ENCODE measurements at regions not wholly inside any gene's neighbourhood (a gene's known extent, or its start where the extent isn't known, plus 50 kb on each side); places are given as distances from the start of the nearest gene placed in this dataset.
A peak's percentile ranks its signal among the peaks of the same experiment; 100 is the strongest.

DNA sequence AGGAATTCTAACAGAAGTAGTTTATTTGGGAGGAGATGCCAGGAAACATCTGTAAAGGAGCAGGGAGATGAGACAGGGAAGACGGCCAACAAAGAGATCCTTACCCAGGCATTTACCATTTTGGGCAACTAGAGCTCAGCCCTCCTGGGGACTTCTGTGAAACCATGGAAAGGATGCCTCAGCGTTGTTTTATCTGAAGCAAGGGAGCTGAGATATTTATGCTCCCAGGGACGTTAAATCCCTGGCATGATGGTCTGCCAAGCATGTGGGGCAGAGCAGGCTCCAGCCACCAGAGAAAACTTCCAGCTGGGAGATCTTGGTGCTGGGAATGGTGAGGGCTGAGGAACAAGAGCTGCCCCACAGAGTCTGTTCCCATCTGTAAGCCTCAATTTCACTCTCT is 114.8 kb upstream of the FOXF1 start:
- no peak for DNase-seq

- peak; percentile 77 for DNase-seq
These were observed 113.9 kb upstream of the FOXF1 start for GRCh38 chr16:86396422-86396821.

GRCh38 chr16:86396901-86397311 is 113.4 kb upstream of the FOXF1 start:
- peak; percentile 57 for DNase-seq

DNA sequence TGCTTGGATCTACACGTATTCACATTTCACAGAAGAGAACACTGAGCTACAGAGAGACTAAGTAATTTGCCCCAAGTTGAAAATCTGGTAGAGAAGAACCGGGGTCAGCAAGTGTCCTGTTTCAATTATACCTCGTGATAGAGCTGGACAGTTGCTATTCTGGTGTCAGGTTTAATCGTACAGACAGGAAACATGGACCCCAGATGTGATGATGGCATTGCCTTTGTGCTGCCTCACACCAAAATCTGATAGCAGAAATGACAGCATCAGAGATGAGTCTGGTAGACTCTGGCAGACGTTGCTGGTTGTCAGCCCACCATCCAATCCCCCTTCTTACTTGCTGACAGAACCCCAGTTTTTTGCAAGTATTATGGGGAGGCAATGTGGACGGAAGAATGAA is 112.1 kb upstream of the FOXF1 start:
- no peak for DNase-seq

DNA sequence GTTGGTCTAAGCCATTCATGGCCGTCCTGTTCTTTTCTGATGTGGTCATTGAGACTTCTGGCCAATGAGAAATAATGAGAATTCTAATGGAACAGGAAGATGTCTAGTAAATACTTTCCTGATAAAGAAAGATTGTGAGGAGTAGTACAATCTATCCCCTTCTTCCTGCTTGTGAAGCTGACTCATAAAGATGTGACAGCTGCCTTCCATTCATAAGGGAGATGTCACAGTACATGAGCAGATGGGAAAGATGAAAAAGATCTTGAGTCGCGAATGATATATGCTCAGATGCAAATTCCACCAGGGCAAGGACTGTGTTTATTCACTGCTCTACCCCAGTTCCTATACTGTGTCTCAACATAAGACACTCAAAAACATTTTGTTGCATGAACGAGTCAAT is 111.7 kb upstream of the FOXF1 start:
- DNase-seq: no peak

DNA sequence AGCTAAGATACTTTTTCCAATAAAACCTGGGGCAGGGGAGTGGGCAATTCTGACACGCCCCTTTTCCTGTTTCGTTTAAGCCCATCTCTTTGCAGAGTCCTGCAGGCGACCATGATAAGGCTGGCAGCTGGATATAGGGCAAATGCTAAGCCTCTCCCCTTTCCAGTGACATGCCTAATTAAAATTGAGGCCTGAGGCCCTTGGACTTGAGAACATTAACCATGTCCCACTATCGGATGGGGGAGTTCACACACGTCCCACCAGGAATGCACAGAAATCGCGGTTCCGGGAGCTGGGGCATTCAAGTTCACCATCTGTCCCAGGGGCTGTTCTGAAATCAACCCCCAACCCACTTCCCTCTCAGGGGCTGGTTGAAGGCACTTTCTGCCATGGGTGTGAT is 109.2 kb upstream of the FOXF1 start:
- no peak for DNase-seq

- no peak for DNase-seq
These were observed 107.2 kb upstream of the FOXF1 start for GRCh38 chr16:86403085-86403484.

DNA sequence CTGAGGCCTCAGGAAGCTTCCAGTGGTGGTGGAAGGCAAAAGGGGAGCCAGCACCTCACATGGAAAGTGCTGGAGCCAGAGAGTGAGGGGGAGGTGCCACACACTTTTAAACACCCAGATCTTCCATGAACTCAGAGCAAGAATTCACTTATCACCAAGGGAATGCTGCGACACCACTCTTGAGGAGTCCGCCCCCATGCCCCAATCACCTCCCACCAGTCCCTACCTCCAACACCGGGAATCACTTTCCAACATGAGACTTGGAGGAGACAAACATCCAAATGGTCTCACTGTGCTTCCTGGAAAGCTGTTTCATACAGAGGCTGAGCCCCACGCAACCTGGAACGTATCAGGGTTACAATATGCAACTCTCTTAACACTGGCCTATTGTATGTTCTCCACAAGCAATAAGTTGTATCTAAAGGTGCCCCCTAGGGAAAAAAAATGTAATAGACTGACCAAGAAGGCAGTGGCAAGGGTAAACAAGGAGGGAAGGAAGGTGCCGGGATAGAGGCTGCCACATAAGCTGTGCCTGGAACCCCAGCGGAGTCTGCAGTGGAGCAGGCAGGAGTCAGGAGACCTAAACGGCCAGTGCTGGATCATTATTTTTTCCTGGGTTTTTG is 106.7 kb upstream of the FOXF1 start:
- DNase-seq: no peak

- DNase-seq: no peak
These were observed 105.6 kb upstream of the FOXF1 start for GRCh38 chr16:86404678-86405077.

GRCh38 chr16:86405319-86405718 is 105.0 kb upstream of the FOXF1 start:
- DNase-seq: no peak

GRCh38 chr16:86406056-86406455 is 104.3 kb upstream of the FOXF1 start:
- DNase-seq: no peak

GRCh38 chr16:86408685-86409084 is 101.6 kb upstream of the FOXF1 start:
- DNase-seq: no peak

DNA sequence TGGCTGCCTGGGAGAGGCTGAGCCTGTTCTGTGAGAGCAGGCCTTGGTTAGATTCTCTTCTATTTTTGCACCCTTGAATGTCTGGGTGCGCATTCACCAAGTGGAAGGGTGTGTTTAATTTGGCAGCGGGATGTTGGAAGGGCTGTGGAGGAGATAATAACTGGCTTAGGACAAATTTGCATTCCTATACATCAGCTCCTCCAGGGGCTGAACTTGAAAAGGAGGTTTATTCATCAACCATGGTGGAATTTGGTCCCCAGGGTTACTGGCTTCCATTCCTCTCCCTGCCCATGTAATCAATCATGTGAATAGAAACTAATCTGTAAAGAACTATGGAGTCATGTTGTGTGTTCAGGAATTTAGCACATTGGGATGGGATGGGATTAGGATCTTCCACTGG is 100.2 kb upstream of the FOXF1 start:
- DNase-seq: no peak

DNA sequence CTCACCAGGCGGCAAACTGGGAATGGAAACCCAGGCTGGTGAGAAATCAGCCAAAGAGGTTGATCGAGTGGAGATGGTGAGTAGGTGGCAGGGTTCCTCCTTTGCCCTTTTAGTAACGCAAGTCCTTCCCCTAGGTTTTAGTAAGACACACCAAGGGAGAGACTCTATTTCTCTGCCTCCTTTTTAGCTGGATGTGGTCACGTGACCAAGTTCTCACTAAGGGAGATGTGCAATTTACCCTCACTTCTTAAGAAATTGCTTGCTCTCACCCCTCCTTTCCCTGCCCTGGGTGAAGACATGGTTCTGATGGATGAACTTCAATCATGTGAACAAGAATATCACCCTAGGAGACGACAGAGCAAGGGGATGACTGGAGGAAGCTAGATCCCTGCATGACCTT is 99.8 kb upstream of the FOXF1 start:
- no peak for DNase-seq

DNA sequence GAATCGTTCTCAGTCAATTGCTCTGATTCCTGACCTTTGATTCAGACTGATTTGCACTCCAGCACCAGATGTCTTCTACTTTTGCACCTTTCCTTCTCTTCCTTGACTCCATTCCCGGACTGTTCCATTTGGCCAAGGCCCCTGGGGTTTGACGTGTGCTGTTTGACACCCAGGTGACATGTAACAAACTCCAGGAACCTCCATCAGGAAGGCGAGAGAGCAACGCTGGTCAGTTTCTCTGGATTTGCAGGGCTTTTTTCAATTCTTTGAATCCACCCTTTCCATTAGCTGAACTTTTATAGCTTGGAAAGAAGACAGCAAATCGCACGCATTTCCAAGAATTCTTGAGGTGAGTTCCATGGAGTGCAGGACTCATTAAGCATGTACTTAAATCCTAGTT is 98.4 kb upstream of the FOXF1 start:
- DNase-seq: no peak

GRCh38 chr16:86414991-86415740 is 95.2 kb upstream of the FOXF1 start:
- no peak for DNase-seq

DNA sequence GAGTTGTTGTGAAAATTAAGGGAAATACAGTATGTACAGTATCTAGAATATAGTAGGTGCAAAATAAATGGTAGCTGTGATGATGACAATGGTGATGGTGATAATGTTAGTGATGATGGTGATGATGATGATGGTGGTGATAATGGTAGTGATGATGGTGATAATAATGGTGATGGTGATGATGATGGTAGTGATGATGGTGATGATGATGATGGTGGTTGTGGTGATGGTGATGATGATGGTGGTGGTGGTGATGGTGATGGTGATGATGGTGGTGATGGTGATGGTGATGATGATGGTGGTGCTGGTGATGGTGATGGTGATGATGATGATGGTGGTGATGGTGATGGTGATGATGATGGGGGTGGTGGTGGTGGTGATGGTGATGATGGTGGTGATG is 91.3 kb upstream of the FOXF1 start:
- no peak for DNase-seq

DNA sequence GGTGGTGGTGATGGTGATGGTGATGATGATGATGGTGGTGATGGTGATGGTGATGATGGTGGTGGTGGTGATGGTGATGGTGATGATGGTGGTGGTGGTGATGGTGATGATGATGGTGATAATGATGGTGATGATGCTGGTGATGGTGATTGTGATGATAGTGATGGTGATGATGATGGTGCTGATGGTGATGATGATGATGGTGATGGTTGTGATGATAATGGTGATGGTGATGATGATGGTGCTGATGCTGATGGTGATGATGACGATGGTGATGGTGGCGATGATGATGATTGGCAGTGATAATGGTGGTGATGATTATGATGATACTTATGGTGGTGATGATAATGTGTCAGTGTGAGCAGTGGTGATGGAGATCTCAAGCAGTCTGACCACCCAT is 90.8 kb upstream of the FOXF1 start:
- no peak for DNase-seq

GRCh38 chr16:86421995-86422394 is 88.3 kb upstream of the FOXF1 start:
- DNase-seq: no peak

DNA sequence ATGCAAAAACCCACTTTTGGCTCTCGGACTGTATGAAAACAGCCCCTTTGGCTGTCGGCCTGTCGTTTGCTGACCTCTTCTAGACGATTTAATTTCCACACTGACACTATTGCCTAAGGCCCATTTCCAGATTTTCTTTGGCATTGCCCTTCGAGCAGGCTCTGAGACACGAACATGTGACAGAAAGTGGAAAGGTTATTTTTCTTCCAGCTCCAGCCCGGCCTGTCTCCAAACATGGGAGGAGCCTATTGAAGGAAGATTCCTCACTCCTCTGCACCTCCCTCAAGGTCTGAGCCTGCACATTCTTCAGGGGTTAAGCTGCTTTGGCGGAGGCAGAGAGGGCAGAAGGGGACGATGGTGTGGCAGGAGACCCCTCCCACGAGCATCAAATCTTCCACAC is 85.9 kb upstream of the FOXF1 start:
- DNase-seq: peak; percentile 33

GRCh38 chr16:86424985-86425384 is 85.3 kb upstream of the FOXF1 start:
- DNase-seq: no peak

DNA sequence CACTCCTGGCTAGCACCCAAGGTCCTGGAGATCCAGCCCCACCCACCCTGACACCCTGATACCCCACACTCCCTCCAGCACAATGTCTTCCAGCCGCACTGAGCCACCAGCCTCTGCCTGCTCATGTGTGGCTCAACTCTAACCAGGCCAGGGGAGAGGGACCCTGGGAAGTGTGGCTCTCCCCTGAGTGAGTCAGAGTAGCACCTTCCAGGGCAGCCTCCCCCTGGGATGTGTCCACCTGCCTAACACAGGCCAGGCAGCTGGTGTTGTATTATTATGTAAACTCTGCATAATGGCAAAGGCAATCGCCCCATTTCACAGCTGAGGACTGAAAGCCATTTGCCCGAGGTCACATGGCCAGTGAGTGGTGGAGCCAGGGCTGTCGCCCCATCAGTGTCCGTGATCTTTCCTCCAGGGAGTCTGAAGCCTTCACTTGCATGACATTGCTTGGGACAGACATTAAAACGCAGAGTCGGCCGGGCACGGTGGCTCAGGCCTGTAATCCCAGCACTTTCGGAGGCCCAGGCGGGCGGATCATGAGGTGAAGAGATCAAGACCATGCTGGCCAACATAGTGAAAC is 84.2 kb upstream of the FOXF1 start:
- DNase-seq: no peak

GRCh38 chr16:86427433-86427851 is 82.9 kb upstream of the FOXF1 start:
- no peak for DNase-seq

GRCh38 chr16:86428729-86429517 is 81.4 kb upstream of the FOXF1 start:
- no peak for DNase-seq
